Left lung (tissue), 4 donors: ENCODE measurements at regions not wholly inside any gene's neighbourhood (a gene's known extent, or its start where the extent isn't known, plus 50 kb on each side); places are given as distances from the start of the nearest gene placed in this dataset.

Experiments
- ATAC-seq: fragments of 200-7000 bp; cut with Tn5 transposase; one replicate; pipeline ENCODE4 v1.9.1; 2020; ENCODE audit warnings: moderate library complexity
- DNase-seq, 4 donors: peaks; one replicate each; pipeline ENCODE4 v3.0.0-alpha.2; 2013 to 2020
- H3K27ac ChIP-seq, 2 donors: fragments of 200-600 bp; sonication (generic) in 1 of 2; one replicate each; pipeline versions ENCODE4 v1.5.0 to v1.8.0; 2020 to 2021
- H3K27me3 ChIP-seq, 2 donors: fragments of 200-600 bp; sonication (generic) in 1 of 2; one replicate each; pipeline versions ENCODE4 v1.5.0 to v1.8.0; 2020 to 2021
- H3K36me3 ChIP-seq, 2 donors: fragments of 200-600 bp; sonication (generic) in 1 of 2; one replicate each; pipeline versions ENCODE4 v1.5.0 to v1.8.0; 2020 to 2021
- H3K4me1 ChIP-seq, 2 donors: fragments of 200-600 bp; one replicate each; pipeline ENCODE4 v1.8.0; 2021
- H3K4me3 ChIP-seq, 2 donors: fragments of 200-600 bp; sonication (generic) in 1 of 2; one replicate each; pipeline versions ENCODE4 v1.5.0 to v1.8.0; 2020 to 2021; ENCODE audit warnings: mild to moderate bottlenecking in 1 of 2
- H3K9me3 ChIP-seq, 2 donors: fragments of 200-600 bp; sonication (generic) in 1 of 2; one replicate each; pipeline versions ENCODE4 v1.5.0 to v1.8.0; 2020 to 2021
- intact Hi-C, 2 donors: fragments of 100-400 bp; cut with DNase I; formaldehyde crosslinking; loops; one replicate each; pipeline versions ENCODE4 v1.11.2 to v1.14.2; 2022
- TF ChIP-seq, protein P1 (sequence below), 2 donors: fragments of 200-600 bp; sonication (generic) in 1 of 2; IDR thresholded peaks; one replicate each; pipeline versions ENCODE4 v1.5.0 to v1.8.0; 2021; ENCODE audit warnings: antibody characterized with exemption in 2 of 2
- donor health status: DM: no; HTN: yes; CAD: no.
- donor health status: DM: no; HTN: no; CAD: no.

DNA sequence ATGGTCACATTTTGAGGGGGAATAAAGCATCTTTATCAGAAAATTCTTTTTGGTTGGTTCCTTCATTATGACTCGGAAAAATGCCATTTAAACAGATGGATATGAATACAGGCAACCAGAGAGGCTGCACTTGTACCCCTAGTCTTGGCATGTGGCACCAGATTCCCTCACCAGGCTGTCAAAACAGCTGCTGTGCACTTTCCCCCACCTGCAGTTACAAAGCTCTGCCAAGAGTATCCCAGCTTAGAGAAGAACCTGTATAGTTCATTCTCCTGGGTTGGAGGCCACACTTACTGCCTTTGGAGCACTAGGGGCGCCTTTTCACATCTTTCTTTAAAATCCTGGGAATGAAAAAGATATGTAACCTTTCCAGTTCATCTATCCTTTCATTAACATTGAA, 190.3 kb downstream of the KIF2B start:
- ATAC-seq = no peak
- no peak for DNase-seq
- Histone ChIP-seq H3K27me3 (no peaks in the 10 kb centered on the region), H3K4me3 (no peak overlapping the region), H3K36me3 (no peaks in the 10 kb centered on the region), H3K9me3 (no peaks in the 10 kb centered on the region), H3K27ac (no peak overlapping the region), H3K4me1 (no peaks in the 10 kb centered on the region)
- intact Hi-C loops = no loop called here
- TF ChIP-seq, protein P1, sequence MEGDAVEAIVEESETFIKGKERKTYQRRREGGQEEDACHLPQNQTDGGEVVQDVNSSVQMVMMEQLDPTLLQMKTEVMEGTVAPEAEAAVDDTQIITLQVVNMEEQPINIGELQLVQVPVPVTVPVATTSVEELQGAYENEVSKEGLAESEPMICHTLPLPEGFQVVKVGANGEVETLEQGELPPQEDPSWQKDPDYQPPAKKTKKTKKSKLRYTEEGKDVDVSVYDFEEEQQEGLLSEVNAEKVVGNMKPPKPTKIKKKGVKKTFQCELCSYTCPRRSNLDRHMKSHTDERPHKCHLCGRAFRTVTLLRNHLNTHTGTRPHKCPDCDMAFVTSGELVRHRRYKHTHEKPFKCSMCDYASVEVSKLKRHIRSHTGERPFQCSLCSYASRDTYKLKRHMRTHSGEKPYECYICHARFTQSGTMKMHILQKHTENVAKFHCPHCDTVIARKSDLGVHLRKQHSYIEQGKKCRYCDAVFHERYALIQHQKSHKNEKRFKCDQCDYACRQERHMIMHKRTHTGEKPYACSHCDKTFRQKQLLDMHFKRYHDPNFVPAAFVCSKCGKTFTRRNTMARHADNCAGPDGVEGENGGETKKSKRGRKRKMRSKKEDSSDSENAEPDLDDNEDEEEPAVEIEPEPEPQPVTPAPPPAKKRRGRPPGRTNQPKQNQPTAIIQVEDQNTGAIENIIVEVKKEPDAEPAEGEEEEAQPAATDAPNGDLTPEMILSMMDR (IDR thresholded peaks at IDR 0.05) = no peak

DNA sequence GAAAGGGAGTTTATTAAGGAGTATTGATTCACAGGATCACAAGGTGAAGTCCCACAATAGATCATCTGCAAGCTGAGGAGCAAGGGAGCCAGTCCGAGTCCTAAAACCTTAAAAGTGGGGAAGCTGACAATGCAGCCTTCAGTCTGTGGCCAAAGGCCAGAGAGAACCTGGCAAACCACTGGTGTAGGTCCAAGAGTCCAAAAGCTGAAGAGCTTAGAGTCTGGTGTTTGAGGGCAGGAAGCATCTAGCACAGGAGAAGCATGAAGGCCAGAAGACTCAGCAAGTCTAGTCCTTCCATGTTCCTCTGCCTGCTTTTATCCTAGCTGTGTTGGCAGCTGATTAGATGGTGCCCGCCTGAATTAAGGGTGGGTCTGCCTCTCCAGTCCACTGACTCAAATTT, 193.0 kb downstream of the KIF2B start:
- ATAC-seq (no peak), DNase-seq (no peak)
- H3K9me3 ChIP-seq = peaks cover 0 to 4% of the 10 kb centered on the region in 2 donors
- no peak overlapping the region for H3K27ac ChIP-seq
- no peaks in the 10 kb centered on the region for H3K27me3 ChIP-seq
- H3K36me3 ChIP-seq = no peaks in the 10 kb centered on the region
- no peak overlapping the region for H3K4me3 ChIP-seq
- TF ChIP-seq, protein P1 (IDR thresholded peaks at IDR 0.05) = no peak
- intact Hi-C loops = no loop called here
- no peaks in the 10 kb centered on the region for H3K4me1 ChIP-seq

DNA sequence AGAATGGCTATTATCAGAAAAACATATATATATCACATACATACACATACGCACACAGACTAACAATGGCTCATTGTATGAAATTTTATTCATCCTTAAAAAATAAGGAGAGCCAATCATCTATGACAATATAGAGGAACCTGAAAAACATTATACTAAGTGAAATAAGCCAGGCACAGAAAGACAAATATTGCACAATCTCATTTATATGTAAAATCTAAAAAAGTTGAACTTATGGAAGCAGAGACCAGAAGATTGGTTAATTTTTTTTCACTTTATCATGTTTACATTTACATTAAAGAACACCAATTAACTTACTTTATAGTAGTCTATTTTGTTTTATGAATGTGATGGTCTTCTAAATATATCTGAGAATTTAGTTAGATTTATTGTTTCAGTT, 198.7 kb downstream of the KIF2B start:
- Histone ChIP-seq H3K36me3 (no peaks in the 10 kb centered on the region), H3K4me3 (no peak overlapping the region), H3K27me3 (no peaks in the 10 kb centered on the region), H3K9me3 (peaks cover 0 to 4% of the 10 kb centered on the region in 2 donors), H3K27ac (no peak overlapping the region), H3K4me1 (no peaks in the 10 kb centered on the region)
- ATAC-seq (no peak), DNase-seq (no peak)
- intact Hi-C loops = no loop called here
- TF ChIP-seq, protein P1 (IDR thresholded peaks at IDR 0.05) = no peak

DNA sequence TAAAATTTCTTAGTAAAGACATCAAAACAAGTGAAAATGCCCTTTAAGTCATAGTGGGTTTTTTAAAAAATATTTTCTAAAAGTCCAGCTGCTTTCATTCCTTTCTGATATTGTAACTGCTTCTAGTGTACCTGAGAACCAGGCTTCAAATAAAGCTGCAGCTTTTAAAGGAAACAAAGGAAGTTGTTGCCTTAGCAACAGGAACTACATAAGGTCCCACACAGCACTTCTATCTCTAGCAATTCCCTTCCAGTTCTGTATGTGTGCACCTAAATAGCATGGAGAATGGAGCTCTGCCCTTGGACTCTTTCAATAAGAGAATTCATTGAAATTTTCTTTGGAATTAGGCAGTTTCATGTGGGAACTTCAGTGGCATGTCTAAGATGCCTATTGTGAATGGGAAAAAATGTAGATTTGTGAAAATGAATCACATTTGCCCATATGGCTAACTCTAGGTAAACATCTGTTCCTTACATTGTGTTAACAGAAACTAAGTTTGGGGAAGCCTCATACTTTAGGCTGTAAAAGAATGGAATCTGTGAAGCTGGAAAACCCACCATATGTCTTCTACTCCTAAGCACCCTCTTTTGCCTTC, 206.4 kb downstream of the KIF2B start:
- Histone ChIP-seq H3K27ac (no peak overlapping the region), H3K36me3 (no peaks in the 10 kb centered on the region), H3K27me3 (no peaks in the 10 kb centered on the region), H3K9me3 (peaks cover 0 to 6% of the 10 kb centered on the region in 2 donors), H3K4me1 (no peaks in the 10 kb centered on the region), H3K4me3 (no peak overlapping the region)
- intact Hi-C loops = no loop called here
- DNase-seq = no peak
- TF ChIP-seq, protein P1 (IDR thresholded peaks at IDR 0.05) = no peak
- ATAC-seq = no peak

DNA sequence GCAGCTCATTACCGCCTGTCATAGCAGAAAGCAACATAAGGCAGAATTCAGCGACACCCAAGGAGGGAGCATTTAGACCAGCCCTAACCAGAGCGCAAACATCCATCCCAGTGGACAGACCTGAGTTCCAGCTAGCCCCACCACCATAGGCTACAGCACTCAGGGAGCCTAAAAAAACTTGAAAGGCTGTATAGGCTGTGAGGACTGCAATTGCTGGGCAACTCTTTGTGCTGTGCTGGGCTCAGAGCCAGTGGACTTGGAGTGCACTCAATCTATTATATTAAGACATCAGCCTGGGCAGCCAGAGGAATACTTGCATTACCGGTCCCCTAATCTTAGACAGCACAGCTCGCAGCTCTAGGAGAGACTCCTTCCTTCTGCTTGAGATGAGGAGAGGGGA, 207.3 kb downstream of the KIF2B start:
- H3K27ac ChIP-seq = no peak overlapping the region
- intact Hi-C loops = no loop called here
- ATAC-seq (peak; percentile 34), DNase-seq (peak in 2 of 4 donors; percentile 24 to 54)
- peaks cover 0 to 6% of the 10 kb centered on the region in 2 donors for H3K9me3 ChIP-seq
- H3K4me1 ChIP-seq = no peaks in the 10 kb centered on the region
- no peaks in the 10 kb centered on the region for H3K36me3 ChIP-seq
- TF ChIP-seq, protein P1 (IDR thresholded peaks at IDR 0.05) = no peak
- H3K4me3 ChIP-seq = no peak overlapping the region
- no peaks in the 10 kb centered on the region for H3K27me3 ChIP-seq
